Naive thymus-derived CD8-positive, alpha-beta T cell (primary cell): ENCODE measurements at regions not wholly inside any gene's neighbourhood (a gene's known extent, or its start where the extent isn't known, plus 50 kb on each side); places are given as distances from the start of the nearest gene placed in this dataset.

Experiments
- ATAC-seq, 2 donors: fragments of 150-1000 bp; cut with Tn5 transposase in 1 of 2; sonication (Bioruptor Pico), chemical (Tn5 transposase) in 1 of 2; 1 replicate in 1 of 2; 2 replicates in 1 of 2; pipeline ENCODE4 v1.10.0; 2021; ENCODE audit warnings: mild to moderate bottlenecking in 2 of 2, moderate library complexity in 2 of 2
- POLR2A ChIA-PET: fragments of 350-600 bp; sonication (Branson Sonifier 250); formaldehyde crosslinking; loops from one replicate; lab custom pipeline; 2021; ENCODE audit warnings: antibody characterized with exemption; lab: Charles Lee
- DNase-seq, 10 donors: peaks; one replicate each; pipeline versions ENCODE4 v3.0.0 to v3.0.0-alpha.2; 2020 to 2022
- H3K27ac Mint-ChIP-seq, 10 donors: one replicate each; pipeline ENCODE4 v1.8.0; 2020 to 2022; ENCODE audit warnings: mild to moderate bottlenecking in 10 of 10, mixed read lengths in 10 of 10, moderate library complexity in 4 of 10, inconsistent platforms in 1 of 10
- H3K27me3 Mint-ChIP-seq, 5 donors: one replicate each; pipeline ENCODE4 v1.8.0; 2021 to 2022; ENCODE audit warnings: mixed read lengths in 5 of 5
- H3K36me3 Mint-ChIP-seq, 3 donors: one replicate each; pipeline ENCODE4 v1.8.0; 2020 to 2022; ENCODE audit warnings: mixed read lengths in 3 of 3, mild to moderate bottlenecking in 2 of 3, inconsistent platforms in 1 of 3
- H3K4me1 Mint-ChIP-seq, 4 donors: one replicate each; pipeline ENCODE4 v1.8.0; 2021 to 2022; ENCODE audit warnings: mixed read lengths in 4 of 4
- H3K4me3 Mint-ChIP-seq, 10 donors: one replicate each; pipeline ENCODE4 v1.8.0; 2020 to 2022; ENCODE audit warnings: mild to moderate bottlenecking in 10 of 10, mixed read lengths in 10 of 10, moderate library complexity in 6 of 10, inconsistent platforms in 1 of 10
- H3K9me3 Mint-ChIP-seq, 9 donors: one replicate each; pipeline ENCODE4 v1.8.0; 2020 to 2022; ENCODE audit warnings: mixed read lengths in 9 of 9, mild to moderate bottlenecking in 3 of 9, inconsistent platforms in 1 of 9, moderate library complexity in 1 of 9

GRCh38 chr4:163606896-163607691 is 112.6 kb downstream of the TMA16 start:
- H3K4me1 Mint-ChIP-seq: peaks cover 12 to 68% (median 22%) of the 10 kb centered on the region in 4 donors
- no peaks in the 10 kb centered on the region for H3K9me3 Mint-ChIP-seq
- H3K27me3 Mint-ChIP-seq: peaks cover 0 to 32% (median 0%) of the 10 kb centered on the region in 5 donors
- POLR2A ChIA-PET: no interaction called here
- ATAC-seq (no peak), DNase-seq (no peak)
- H3K27ac Mint-ChIP-seq: peak overlapping the region in 1 of 10 donors; percentile 72
- H3K36me3 Mint-ChIP-seq: no peaks in the 10 kb centered on the region
- peak overlapping the region in 2 of 10 donors; percentile 35 to 68 for H3K4me3 Mint-ChIP-seq

GRCh38 chr4:163609019-163609418 is 114.5 kb downstream of the TMA16 start:
- ATAC-seq: no peak
- no peaks in the 10 kb centered on the region for H3K9me3 Mint-ChIP-seq
- peak overlapping the region in 1 of 10 donors; percentile 46 for H3K4me3 Mint-ChIP-seq
- POLR2A ChIA-PET: no interaction called here
- H3K27me3 Mint-ChIP-seq: peaks cover 0 to 32% (median 0%) of the 10 kb centered on the region in 5 donors
- peaks cover 12 to 52% (median 22%) of the 10 kb centered on the region in 4 donors for H3K4me1 Mint-ChIP-seq
- no peaks in the 10 kb centered on the region for H3K36me3 Mint-ChIP-seq
- H3K27ac Mint-ChIP-seq: peak overlapping the region in 2 of 10 donors; percentile 5 to 72
- DNase-seq: no peak

GRCh38 chr4:163610648-163611047 is 116.2 kb downstream of the TMA16 start:
- peaks cover 0 to 9% (median 0%) of the 10 kb centered on the region in 9 donors for H3K9me3 Mint-ChIP-seq
- H3K36me3 Mint-ChIP-seq: peaks cover 0 to 1% (median 0%) of the 10 kb centered on the region in 3 donors
- POLR2A ChIA-PET: no interaction called here
- H3K4me1 Mint-ChIP-seq: peaks cover 12 to 45% (median 22%) of the 10 kb centered on the region in 4 donors
- no peak for DNase-seq
- H3K4me3 Mint-ChIP-seq: peak overlapping the region in 1 of 10 donors; percentile 83
- H3K27ac Mint-ChIP-seq: peak overlapping the region in 1 of 10 donors; percentile 55
- peaks cover 0 to 32% (median 0%) of the 10 kb centered on the region in 5 donors for H3K27me3 Mint-ChIP-seq
- no peak for ATAC-seq

GRCh38 chr4:163611182-163611581 is 116.7 kb downstream of the TMA16 start:
- peaks cover 0 to 32% (median 0%) of the 10 kb centered on the region in 5 donors for H3K27me3 Mint-ChIP-seq
- H3K9me3 Mint-ChIP-seq: peaks cover 0 to 9% (median 0%) of the 10 kb centered on the region in 9 donors
- H3K4me1 Mint-ChIP-seq: peaks cover 12 to 41% (median 22%) of the 10 kb centered on the region in 4 donors
- POLR2A ChIA-PET: no interaction called here
- peak overlapping the region in 1 of 10 donors; percentile 71 for H3K27ac Mint-ChIP-seq
- H3K36me3 Mint-ChIP-seq: peaks cover 0 to 1% (median 0%) of the 10 kb centered on the region in 3 donors
- no peak for ATAC-seq
- DNase-seq: no peak
- peak overlapping the region in 1 of 10 donors; percentile 83 for H3K4me3 Mint-ChIP-seq

- H3K4me1 Mint-ChIP-seq: peaks cover 12 to 34% (median 20%) of the 10 kb centered on the region in 4 donors
- H3K4me3 Mint-ChIP-seq: peak overlapping the region in 2 of 10 donors; percentile 13 to 83
- peaks cover 0 to 1% (median 0%) of the 10 kb centered on the region in 3 donors for H3K36me3 Mint-ChIP-seq
- H3K27ac Mint-ChIP-seq: peak overlapping the region in 2 of 10 donors; percentile 71 to 77
- POLR2A ChIA-PET: no interaction called here
- peaks cover 0 to 9% (median 0%) of the 10 kb centered on the region in 9 donors for H3K9me3 Mint-ChIP-seq
- no peak for ATAC-seq
- H3K27me3 Mint-ChIP-seq: peaks cover 0 to 32% (median 0%) of the 10 kb centered on the region in 5 donors
- DNase-seq: no peak
Measured at GRCh38 chr4:163611784-163612445, 117.4 kb downstream of the TMA16 start.

GRCh38 chr4:163612762-163613161 is 118.3 kb downstream of the TMA16 start:
- Mint-ChIP-seq H3K27ac (peak overlapping the region in 1 of 10 donors; percentile 71), H3K9me3 (peaks cover 0 to 9% (median 0%) of the 10 kb centered on the region in 9 donors), H3K27me3 (peaks cover 0 to 26% (median 0%) of the 10 kb centered on the region in 5 donors), H3K36me3 (peaks cover 0 to 1% (median 0%) of the 10 kb centered on the region in 3 donors), H3K4me3 (peak overlapping the region in 2 of 10 donors; percentile 32 to 83), H3K4me1 (peaks cover 9 to 28% (median 15%) of the 10 kb centered on the region in 4 donors)
- POLR2A ChIA-PET: interaction anchor here (0.5 kb wide), 1 partner anchor 62 kb away, joined by 3 read pairs; no protein-coding TSS in a partner anchor
- ATAC-seq (no peak), DNase-seq (no peak)

- no peak for ATAC-seq
- Mint-ChIP-seq H3K27ac (peak overlapping the region in 1 of 10 donors; percentile 14), H3K4me1 (peaks cover 6 to 22% (median 10%) of the 10 kb centered on the region in 4 donors), H3K36me3 (peaks cover 0 to 1% (median 0%) of the 10 kb centered on the region in 3 donors), H3K27me3 (peaks cover 0 to 22% (median 0%) of the 10 kb centered on the region in 5 donors), H3K4me3 (peak overlapping the region in 1 of 10 donors; percentile 83), H3K9me3 (peaks cover 0 to 9% (median 0%) of the 10 kb centered on the region in 9 donors)
- POLR2A ChIA-PET: no interaction called here
- no peak for DNase-seq
Measured at GRCh38 chr4:163613383-163613782, 118.9 kb downstream of the TMA16 start.

- peaks cover 0 to 11% (median 0%) of the 10 kb centered on the region in 4 donors for H3K4me1 Mint-ChIP-seq
- DNase-seq (no peak), ATAC-seq (no peak)
- no peak overlapping the region for H3K27ac Mint-ChIP-seq
- H3K4me3 Mint-ChIP-seq: no peak overlapping the region
- H3K27me3 Mint-ChIP-seq: peaks cover 0 to 22% (median 0%) of the 10 kb centered on the region in 5 donors
- H3K36me3 Mint-ChIP-seq: peaks cover 0 to 1% (median 0%) of the 10 kb centered on the region in 3 donors
- POLR2A ChIA-PET: no interaction called here
- H3K9me3 Mint-ChIP-seq: peaks cover 0 to 9% (median 0%) of the 10 kb centered on the region in 9 donors
Measured at GRCh38 chr4:163614866-163615265, 120.4 kb downstream of the TMA16 start.

- Mint-ChIP-seq H3K4me3 (no peak overlapping the region), H3K36me3 (peaks cover 0 to 1% (median 0%) of the 10 kb centered on the region in 3 donors), H3K4me1 (peaks cover 2 to 27% (median 17%) of the 10 kb centered on the region in 4 donors), H3K27me3 (peaks cover 0 to 10% (median 0%) of the 10 kb centered on the region in 5 donors), H3K9me3 (peaks cover 0 to 9% (median 0%) of the 10 kb centered on the region in 9 donors), H3K27ac (no peak overlapping the region)
- no peak for DNase-seq
- POLR2A ChIA-PET: no interaction called here
- no peak for ATAC-seq
Measured at GRCh38 chr4:163618845-163619244, 124.4 kb downstream of the TMA16 start.

- H3K27ac Mint-ChIP-seq: no peak overlapping the region
- peaks cover 0 to 10% (median 0%) of the 10 kb centered on the region in 5 donors for H3K27me3 Mint-ChIP-seq
- DNase-seq: no peak
- H3K4me1 Mint-ChIP-seq: peaks cover 13 to 40% (median 34%) of the 10 kb centered on the region in 4 donors
- no peak overlapping the region for H3K4me3 Mint-ChIP-seq
- H3K36me3 Mint-ChIP-seq: no peaks in the 10 kb centered on the region
- ATAC-seq: no peak
- POLR2A ChIA-PET: no interaction called here
- no peaks in the 10 kb centered on the region for H3K9me3 Mint-ChIP-seq
Measured at GRCh38 chr4:163620738-163621137, 126.2 kb downstream of the TMA16 start.

GRCh38 chr4:163621821-163622220 is 127.3 kb downstream of the TMA16 start:
- Mint-ChIP-seq H3K4me3 (no peak overlapping the region), H3K27ac (no peak overlapping the region), H3K36me3 (no peaks in the 10 kb centered on the region), H3K9me3 (no peaks in the 10 kb centered on the region), H3K4me1 (peaks cover 13 to 41% (median 35%) of the 10 kb centered on the region in 4 donors), H3K27me3 (peaks cover 0 to 10% (median 0%) of the 10 kb centered on the region in 5 donors)
- no peak for ATAC-seq
- no peak for DNase-seq
- POLR2A ChIA-PET: no interaction called here

- peaks cover 16 to 41% (median 35%) of the 10 kb centered on the region in 4 donors for H3K4me1 Mint-ChIP-seq
- H3K27ac Mint-ChIP-seq: peak overlapping the region in 1 of 10 donors; percentile 65
- peaks cover 0 to 4% (median 3%) of the 10 kb centered on the region in 3 donors for H3K36me3 Mint-ChIP-seq
- POLR2A ChIA-PET: no interaction called here
- peaks cover 0 to 4% (median 0%) of the 10 kb centered on the region in 9 donors for H3K9me3 Mint-ChIP-seq
- no peak overlapping the region for H3K4me3 Mint-ChIP-seq
- peaks cover 0 to 10% (median 0%) of the 10 kb centered on the region in 5 donors for H3K27me3 Mint-ChIP-seq
- DNase-seq: no peak
- ATAC-seq: no peak
Measured at GRCh38 chr4:163622379-163623035, 128.0 kb downstream of the TMA16 start.
